Kidney tubule cell (primary cell): ENCODE measurements at regions not wholly inside any gene's neighbourhood (a gene's known extent, or its start where the extent isn't known, plus 50 kb on each side); places are given as distances from the start of the nearest gene placed in this dataset.

Experiments
- DNase-seq: peaks from one replicate; pipeline ENCODE4 v3.0.0-alpha.2; 2018; ENCODE audit warnings: low spot score

DNA sequence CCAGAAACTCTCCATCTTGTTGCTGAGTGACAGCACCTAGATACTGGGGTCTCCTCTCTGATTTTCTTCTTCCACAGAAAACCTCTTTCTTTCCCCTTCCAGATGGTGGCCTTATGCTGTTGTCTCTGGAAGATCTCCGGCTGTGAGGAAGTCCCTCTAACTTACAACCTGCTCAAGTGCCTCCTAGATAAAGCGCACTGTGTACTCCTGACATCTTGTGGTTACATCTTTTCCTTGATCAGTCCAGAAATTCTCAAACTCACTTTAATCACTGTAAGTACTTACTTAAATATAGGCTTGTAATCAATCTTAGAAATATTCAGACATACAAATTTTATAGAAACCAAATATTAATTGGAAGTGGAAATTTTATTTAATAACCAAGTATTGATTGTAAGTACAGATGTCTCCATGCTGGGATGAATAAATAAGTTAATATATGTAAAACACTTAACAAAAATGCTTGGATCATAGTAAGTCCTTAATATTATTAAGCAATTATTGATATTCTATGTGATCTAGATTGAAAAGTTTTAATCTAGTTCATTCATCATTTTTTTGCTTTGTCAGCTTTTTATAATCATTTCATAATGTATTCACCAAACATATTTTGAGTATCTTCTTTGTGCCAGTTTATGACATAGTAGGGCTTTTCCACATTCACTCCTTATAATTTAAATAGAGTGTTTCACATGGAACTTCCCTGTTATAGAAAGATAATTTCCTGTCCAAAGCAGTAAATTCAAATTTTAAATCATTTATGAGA is 1381.4 kb upstream of the CDH6 start:
- no peak for DNase-seq

DNA sequence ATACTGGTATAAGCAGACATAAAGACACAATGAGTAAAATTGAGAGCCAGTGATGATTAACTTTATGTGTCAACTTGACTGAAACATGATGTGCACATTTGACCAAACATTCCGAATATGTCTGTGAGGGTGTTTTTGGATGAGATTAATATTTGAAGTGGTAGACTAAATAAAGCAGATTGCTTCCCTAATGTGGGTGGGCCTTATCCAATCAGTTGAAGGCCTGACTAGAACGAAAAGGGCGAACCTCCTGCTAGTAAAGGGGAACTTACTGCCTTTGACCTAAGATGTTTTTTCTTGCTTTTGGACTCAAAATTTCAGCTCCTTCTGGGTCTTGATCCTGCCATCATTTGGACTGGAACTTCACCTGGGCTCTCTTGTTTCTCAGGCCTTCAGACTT is 1387.7 kb upstream of the CDH6 start:
- no peak for DNase-seq

DNA sequence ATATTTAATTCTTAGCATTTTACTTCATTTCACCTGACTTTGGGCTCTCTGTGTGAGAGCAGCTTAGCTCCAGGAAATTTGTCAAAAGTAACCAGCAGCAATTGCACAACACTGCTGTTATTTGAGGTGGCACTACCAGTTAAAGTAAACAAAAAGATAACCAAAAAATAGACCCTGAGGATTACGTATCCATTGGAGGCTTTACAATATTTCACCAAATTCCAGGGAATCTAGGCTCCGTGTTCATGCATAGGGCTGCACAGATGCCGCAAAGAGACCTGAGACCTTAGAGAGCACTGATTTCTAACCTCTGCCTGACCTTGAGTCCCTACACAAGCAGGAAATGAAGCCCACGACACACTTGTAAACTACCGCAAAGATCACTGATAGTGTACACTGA is 1392.7 kb upstream of the CDH6 start:
- DNase-seq = no peak

DNA sequence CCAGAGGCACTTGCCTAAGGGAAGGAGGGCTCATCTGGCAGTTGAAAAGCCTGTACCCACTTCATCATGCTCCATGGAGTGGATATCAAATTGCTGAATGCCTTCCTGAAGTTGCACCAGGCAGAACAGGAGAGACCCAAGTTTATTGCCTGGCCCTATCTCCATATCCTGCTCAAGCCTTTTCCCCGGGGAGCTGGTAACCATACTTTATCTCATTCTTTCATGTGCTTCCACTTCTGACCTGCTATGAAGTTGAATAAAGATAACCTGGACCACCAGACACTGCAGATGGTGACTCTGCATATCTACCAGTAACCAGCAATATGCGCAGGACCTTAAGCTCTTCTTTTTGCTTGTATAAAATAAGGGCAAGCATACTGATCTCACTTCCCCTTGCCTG is 1397.5 kb upstream of the CDH6 start:
- DNase-seq = no peak

- DNase-seq = no peak
Measured at GRCh38 chr5:29795096-29795652, 1398.3 kb upstream of the CDH6 start.

GRCh38 chr5:29794141-29794787 is 1399.2 kb upstream of the CDH6 start:
- DNase-seq = no peak

- DNase-seq = no peak
Measured at GRCh38 chr5:29790281-29790680, 1403.2 kb upstream of the CDH6 start.

DNA sequence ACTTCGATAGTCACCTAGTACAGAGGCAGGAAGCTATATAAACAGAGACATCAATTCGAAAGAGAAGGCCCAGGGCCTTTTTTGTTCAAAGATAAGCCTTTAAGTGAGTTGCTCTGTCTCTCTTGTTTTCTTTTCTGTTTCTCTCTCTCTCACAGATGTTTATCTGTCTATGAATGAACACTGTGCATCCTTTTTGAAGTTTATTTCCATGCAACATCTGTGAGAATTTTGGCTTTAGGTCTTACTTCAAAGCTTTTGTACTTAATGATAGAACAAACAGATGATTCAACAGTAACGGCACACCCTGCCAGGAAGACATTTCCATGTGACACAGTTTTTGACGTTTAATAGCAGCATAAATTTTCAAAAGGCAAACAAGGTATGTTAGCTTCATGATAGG is 1413.1 kb upstream of the CDH6 start:
- DNase-seq = no peak

DNA sequence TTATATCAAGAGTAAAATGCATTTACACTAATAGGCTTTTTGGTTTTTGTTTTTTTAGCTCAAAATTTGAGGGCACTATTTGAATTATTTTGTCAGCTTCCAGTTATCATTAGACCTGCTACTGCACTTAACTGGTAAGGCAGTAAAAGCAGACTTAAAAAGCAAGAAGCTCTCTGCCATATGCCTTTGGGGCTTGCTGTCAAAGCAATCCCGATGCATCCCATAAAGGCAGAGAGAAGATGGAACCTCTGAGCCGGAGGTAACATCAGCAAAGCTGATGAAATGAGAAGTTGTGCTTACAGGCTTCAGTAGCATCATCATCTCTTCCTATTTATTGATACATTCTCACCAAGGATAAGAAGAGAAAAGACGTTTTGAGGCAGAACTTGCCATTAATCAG is 1414.3 kb upstream of the CDH6 start:
- DNase-seq = no peak

DNA sequence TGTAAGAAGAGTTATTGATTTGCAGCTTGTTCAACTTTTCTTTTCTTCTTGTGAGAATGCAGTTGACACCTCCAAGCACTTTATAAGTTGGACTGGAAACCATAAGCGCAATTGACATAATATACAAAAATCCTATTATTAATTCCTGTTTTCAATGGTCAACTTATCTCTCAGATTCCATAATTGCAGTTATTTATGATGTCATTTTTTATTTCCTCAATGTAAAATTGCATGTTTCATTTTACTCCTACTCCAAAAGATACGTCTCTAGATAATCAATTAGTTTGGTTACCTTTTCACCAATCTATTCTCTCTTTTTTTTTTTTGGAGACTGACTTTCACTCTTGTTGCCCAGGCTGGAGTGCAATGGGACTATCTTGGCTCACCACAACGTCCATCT is 1416.1 kb upstream of the CDH6 start:
- DNase-seq = no peak

- DNase-seq = no peak
Measured at GRCh38 chr5:29770936-29771335, 1422.5 kb upstream of the CDH6 start.

DNA sequence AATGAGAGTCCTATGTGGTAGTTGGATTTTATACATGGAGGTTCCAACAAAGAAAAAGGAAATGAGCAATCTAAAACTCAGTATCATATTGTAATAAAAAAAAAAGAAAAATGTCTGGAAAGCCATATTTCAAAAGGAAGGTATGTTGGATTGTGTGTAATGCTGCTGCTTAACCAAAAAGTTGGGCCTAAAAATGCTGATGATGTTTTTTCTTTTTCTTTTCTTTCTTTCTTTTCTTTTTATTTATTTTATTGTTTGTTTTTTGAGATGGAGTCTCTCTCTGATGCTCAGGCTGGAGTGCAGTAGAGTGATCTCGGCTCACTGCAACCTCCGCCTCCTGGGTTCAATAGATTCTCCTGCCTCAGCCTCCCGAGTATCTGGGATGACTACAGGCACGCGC is 1424.0 kb upstream of the CDH6 start:
- no peak for DNase-seq

GRCh38 chr5:29758986-29759421 is 1434.5 kb upstream of the CDH6 start:
- DNase-seq = no peak

DNA sequence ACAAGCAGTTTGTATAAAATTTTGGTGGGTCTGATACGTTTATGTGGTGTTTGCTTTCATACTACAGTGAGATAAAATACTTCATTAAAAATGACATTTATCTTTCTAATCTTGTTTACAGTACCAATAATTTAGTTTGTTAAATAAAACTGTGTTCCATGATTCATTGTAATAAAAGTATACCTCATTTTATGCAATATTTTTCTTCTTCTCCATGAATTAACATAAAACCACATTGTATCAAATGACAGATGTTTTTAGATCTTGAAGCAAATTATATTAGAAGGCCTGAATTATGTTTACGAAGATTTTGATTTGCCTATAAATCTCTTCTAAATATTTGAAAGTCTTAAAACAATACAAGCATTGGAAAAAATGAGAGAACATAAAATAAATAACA is 1443.0 kb upstream of the CDH6 start:
- DNase-seq = no peak

DNA sequence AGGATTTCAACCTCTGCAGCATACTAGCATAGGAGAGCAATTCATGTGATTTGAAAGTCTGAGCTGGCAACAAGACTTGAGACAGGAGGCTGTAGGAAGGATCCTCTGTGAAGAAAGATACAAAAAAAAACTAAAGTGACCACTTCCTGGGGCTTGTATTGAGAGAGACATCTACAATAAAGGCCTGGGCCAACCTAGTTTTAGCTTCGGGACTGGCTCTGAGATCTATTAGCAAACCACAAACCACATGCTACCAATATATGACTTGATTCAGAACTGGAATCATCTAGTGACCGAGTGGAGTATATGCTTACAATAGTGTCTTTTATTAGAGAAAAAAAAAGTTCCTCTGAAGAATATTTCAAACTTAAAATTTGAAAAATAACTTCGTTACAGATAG is 1448.9 kb upstream of the CDH6 start:
- no peak for DNase-seq

GRCh38 chr5:29720954-29721353 is 1472.5 kb upstream of the CDH6 start:
- no peak for DNase-seq

DNA sequence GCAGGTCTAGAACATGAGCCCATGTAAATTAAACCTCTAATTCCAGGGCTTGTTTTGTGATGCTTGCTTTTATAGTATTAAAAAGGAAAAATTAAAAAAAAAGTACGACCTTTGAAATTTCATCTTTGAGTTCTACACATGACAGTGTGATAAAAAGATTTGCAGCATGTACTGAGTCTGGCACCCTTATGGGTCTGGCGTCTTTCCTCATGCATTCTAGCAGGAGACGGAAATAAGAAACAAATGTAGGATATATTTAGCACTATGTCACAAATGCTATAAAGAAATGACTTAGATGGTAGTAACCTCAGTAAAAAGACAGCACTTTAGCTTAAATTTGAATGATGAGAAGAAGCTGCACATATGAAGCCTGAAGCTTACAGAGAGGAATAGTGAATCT is 1474.3 kb upstream of the CDH6 start:
- DNase-seq = no peak

GRCh38 chr5:29715167-29715566 is 1478.3 kb upstream of the CDH6 start:
- DNase-seq = no peak

- no peak for DNase-seq
Measured at GRCh38 chr5:29702875-29703274, 1490.6 kb upstream of the CDH6 start.

DNA sequence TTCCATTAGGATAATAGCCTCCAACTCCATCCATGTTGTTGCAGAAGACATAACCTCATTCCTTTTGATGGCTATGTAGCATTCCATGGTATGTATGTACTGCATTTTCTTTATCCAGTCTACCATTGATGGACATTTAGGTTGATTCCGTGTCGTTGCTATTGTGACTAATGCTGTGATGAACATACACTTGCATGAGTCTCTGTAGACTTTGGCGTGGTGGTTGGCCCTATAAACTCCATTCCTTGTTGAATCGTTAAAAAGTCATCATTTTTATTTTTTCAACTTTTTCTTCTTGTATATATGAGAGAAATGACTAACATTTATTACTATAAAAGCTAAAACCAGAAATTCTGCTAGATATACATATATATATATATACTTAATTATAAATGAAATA is 1491.9 kb upstream of the CDH6 start:
- DNase-seq = no peak

DNA sequence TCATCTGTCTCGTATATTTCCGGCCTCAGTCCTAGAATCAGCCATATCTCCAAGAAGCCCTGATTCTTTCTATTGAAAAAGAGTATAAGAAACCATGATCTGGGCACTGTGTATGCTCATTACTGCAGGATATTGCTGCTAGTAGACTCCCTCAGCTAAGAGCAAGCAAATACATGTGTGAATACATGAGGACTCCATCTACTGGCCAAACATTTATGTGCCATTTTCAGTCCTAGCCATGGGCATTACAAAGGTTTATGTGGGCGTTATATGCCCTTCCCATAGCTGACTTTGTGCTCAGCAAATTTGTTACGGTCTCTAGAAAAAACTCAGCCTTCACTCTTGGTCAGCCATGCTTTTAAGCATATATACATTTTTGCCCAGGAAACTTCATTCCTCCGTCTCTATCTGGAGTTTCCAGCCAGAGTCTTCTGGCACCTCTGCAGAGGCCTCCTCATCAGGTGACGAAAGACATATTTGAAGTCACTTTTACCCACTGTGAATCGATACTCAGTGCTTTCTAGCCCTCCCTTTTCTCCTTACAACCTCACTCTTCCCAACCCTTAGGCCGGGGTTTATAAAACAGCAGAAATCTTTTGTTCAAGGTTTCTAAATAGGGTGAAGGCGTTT is 1495.6 kb upstream of the CDH6 start:
- DNase-seq = peak; percentile 1

- DNase-seq = no peak
Measured at GRCh38 chr5:29697278-29697677, 1496.2 kb upstream of the CDH6 start.

GRCh38 chr5:29672678-29673077 is 1520.8 kb upstream of the CDH6 start:
- no peak for DNase-seq
